B cell (primary cell): ENCODE measurements at regions not wholly inside any gene's neighbourhood (a gene's known extent, or its start where the extent isn't known, plus 50 kb on each side); places are given as distances from the start of the nearest gene placed in this dataset.

ENCODE experiments used
- ATAC-seq: fragments of 200-7000 bp; cut with Tn5 transposase; one replicate; pipeline ENCODE4 v1.10.0; 2021; ENCODE audit warnings: low read depth, mild to moderate bottlenecking, moderate number of reproducible peaks, moderate library complexity
- CTCF ChIA-PET: fragments of 350-600 bp; sonication (Branson Sonifier 250); formaldehyde crosslinking; loops from one replicate; lab custom pipeline; 2021; ENCODE audit warnings: antibody characterized with exemption, inconsistent platforms; lab: Charles Lee
- POLR2A ChIA-PET: fragments of 350-600 bp; sonication (Branson Sonifier 250); formaldehyde crosslinking; loops from one replicate; lab custom pipeline; 2021; ENCODE audit warnings: antibody characterized with exemption; lab: Charles Lee
- DNase-seq: peaks from one replicate; pipeline ENCODE4 v3.0.0; 2013
- H2AFZ ChIP-seq: 2 replicates; pipeline ENCODE4 v1.6.1; 2012; ENCODE audit warnings: mild to moderate bottlenecking, low read depth, low read length; ENCODE audit not compliant: insufficient read depth, poor library complexity, severe bottlenecking
- H3K27ac ChIP-seq, 2 donors: 1 replicate in 1 of 2; 2 replicates in 1 of 2; pipeline ENCODE4 v1.5.1; 2012 to 2013; ENCODE audit warnings: low read length in 2 of 2, mild to moderate bottlenecking in 2 of 2, moderate library complexity in 1 of 2
- H3K27me3 ChIP-seq, 4 experiments: fragments of 200-600 bp in 1 of 4; sonication (generic) in 1 of 4; replicated peaks in 1 of 4; 1 replicate in 2 of 4; 2 replicates in 2 of 4; pipeline versions ENCODE4 v1.6.1 to v1.7.0; 2013 to 2016; ENCODE audit warnings: low read length in 3 of 4, mild to moderate bottlenecking in 2 of 4, mixed read lengths in 1 of 4, moderate library complexity in 1 of 4; ENCODE audit not compliant: insufficient read depth in 4 of 4, control insufficient read depth in 3 of 4; ENCODE audit errors: control extremely low read depth in 1 of 4
- H3K36me3 ChIP-seq, 2 experiments: replicated peaks in 1 of 2; 1 replicate in 1 of 2; 2 replicates in 1 of 2; pipeline versions ENCODE4 v1.6.1 to v1.7.1; 2013; ENCODE audit warnings: low read length in 1 of 2; ENCODE audit not compliant: insufficient read depth in 2 of 2, control insufficient read depth in 1 of 2; ENCODE audit errors: control extremely low read depth in 1 of 2, extremely low read depth in 1 of 2
- H3K4me1 ChIP-seq, 2 donors: fragments of 200-600 bp in 1 of 2; sonication (generic) in 1 of 2; 1 replicate in 1 of 2; 2 replicates in 1 of 2; pipeline versions ENCODE4 v1.5.1 to v1.6.1; 2013 to 2017; ENCODE audit warnings: low read length in 2 of 2; ENCODE audit not compliant: control insufficient read depth in 2 of 2, insufficient read depth in 2 of 2
- H3K4me2 ChIP-seq: replicated peaks from 2 replicates; pipeline ENCODE3; 2012; ENCODE audit warnings: mild to moderate bottlenecking, low read depth, low read length; ENCODE audit not compliant: poor library complexity, severe bottlenecking
- H3K4me3 ChIP-seq, 5 experiments: fragments of 200-600 bp in 1 of 5; sonication (generic) in 1 of 5; 1 replicate in 3 of 5; 2 replicates in 2 of 5; pipeline versions ENCODE4 v1.5.1 to v1.7.0; 2011 to 2016; ENCODE audit warnings: low read length in 4 of 5, mild to moderate bottlenecking in 4 of 5, low read depth in 2 of 5, control low read depth in 1 of 5, moderate library complexity in 1 of 5; ENCODE audit not compliant: insufficient read depth in 1 of 5; ENCODE audit errors: control extremely low read depth in 1 of 5, extremely low read depth in 1 of 5
- H3K79me2 ChIP-seq: fragments of 200-600 bp; sonication (generic); one replicate; pipeline ENCODE4 v1.6.0; 2016; ENCODE audit warnings: low read length; ENCODE audit not compliant: control insufficient read depth, insufficient read depth
- H3K9ac ChIP-seq: fragments of 200-600 bp; sonication (generic); 2 replicates; pipeline ENCODE4 v1.6.1; 2017; ENCODE audit warnings: mild to moderate bottlenecking, low read length, moderate library complexity
- H3K9me3 ChIP-seq, 3 donors: one replicate each; pipeline versions ENCODE4 v1.6.1 to v1.7.1; 2013; ENCODE audit warnings: low read length in 2 of 3; ENCODE audit not compliant: control insufficient read depth in 2 of 3, insufficient read depth in 1 of 3; ENCODE audit errors: control extremely low read depth in 1 of 3
- H4K20me1 ChIP-seq: 2 replicates; pipeline ENCODE4 v1.6.0; 2012; ENCODE audit warnings: mild to moderate bottlenecking, low read length; ENCODE audit not compliant: insufficient read depth, control insufficient read depth, poor library complexity, severe bottlenecking
- H3K27ac Mint-ChIP-seq: one replicate; pipeline ENCODE4 v1.8.0; 2021; ENCODE audit warnings: mixed read lengths
- H3K27me3 Mint-ChIP-seq: one replicate; pipeline ENCODE4 v1.8.0; 2021; ENCODE audit warnings: mixed read lengths
- H3K4me1 Mint-ChIP-seq: one replicate; pipeline ENCODE4 v1.8.0; 2021; ENCODE audit warnings: mixed read lengths
- H3K4me3 Mint-ChIP-seq: one replicate; pipeline ENCODE4 v1.8.0; 2021; ENCODE audit warnings: mixed read lengths
- H3K9me3 Mint-ChIP-seq: one replicate; pipeline ENCODE4 v1.8.0; 2022; ENCODE audit warnings: mixed read lengths; ENCODE audit not compliant: insufficient read depth
- CTCF ChIP-seq: fragments of 200-600 bp; IDR thresholded peaks from one replicate; pipeline ENCODE4 v1.8.0; 2022; ENCODE audit warnings: antibody characterized with exemption, mild to moderate bottlenecking
- EZH2 ChIP-seq: IDR thresholded peaks from 2 replicates; pipeline ENCODE4 v1.6.1; 2012; ENCODE audit warnings: borderline replicate concordance, low read depth, mild to moderate bottlenecking, moderate library complexity, low read length; ENCODE audit not compliant: insufficient read depth, poor library complexity, severe bottlenecking
- WGBS: methylation state at CpG from one replicate; pipeline ENCODE4 v1.1.5; 2013; ENCODE audit warnings: missing lambda C conversion rate; ENCODE audit not compliant: insufficient coverage; 5-methylcytosine and 5-hydroxymethylcytosine counted together
- intact Hi-C: fragments of 100-400 bp; cut with micrococcal nuclease; formaldehyde crosslinking; loops from one replicate; pipeline ENCODE4 v1.10.0; 2022

- Histone ChIP-seq H3K27ac (no peak overlapping the region), H3K79me2 (no peaks in the 10 kb centered on the region), H4K20me1 (no peaks in the 10 kb centered on the region), H3K4me1 (no peaks in the 10 kb centered on the region), H2AFZ (no peak overlapping the region), H3K4me2 (no peak overlapping the region), H3K9ac (no peak overlapping the region), H3K27me3 (no peaks in the 10 kb centered on the region), H3K36me3 (no peaks in the 10 kb centered on the region), H3K4me3 (no peak overlapping the region), H3K9me3 (no peaks in the 10 kb centered on the region)
- intact Hi-C loops, result no loop called here
- no peak for DNase-seq
- no peak for ATAC-seq
- CTCF ChIA-PET, result no interaction called here
- H3K4me3 Mint-ChIP-seq, result no peak overlapping the region
- TF ChIP-seq CTCF (no peak), EZH2 (no peak)
- H3K27ac Mint-ChIP-seq, result no peak overlapping the region
- POLR2A ChIA-PET, result no interaction called here
- H3K4me1 Mint-ChIP-seq, result no peaks in the 10 kb centered on the region
- WGBS, result 100% methylated on average over 1 of the region's 4 CpGs
- peaks cover 5% of the 10 kb centered on the region for H3K9me3 Mint-ChIP-seq
- H3K27me3 Mint-ChIP-seq, result no peaks in the 10 kb centered on the region
Measured at GRCh38 chr3:64747679-64748078, 59.9 kb upstream of the ADAMTS9 start.

- Histone ChIP-seq H3K79me2 (no peaks in the 10 kb centered on the region), H3K27me3 (no peaks in the 10 kb centered on the region), H3K9ac (no peak overlapping the region), H3K27ac (no peak overlapping the region), H2AFZ (no peak overlapping the region), H3K4me2 (no peak overlapping the region), H3K36me3 (no peaks in the 10 kb centered on the region), H3K4me3 (no peak overlapping the region), H3K4me1 (no peaks in the 10 kb centered on the region), H3K9me3 (no peaks in the 10 kb centered on the region), H4K20me1 (no peaks in the 10 kb centered on the region)
- ATAC-seq (no peak), DNase-seq (no peak)
- no CpG with 5 or more reads among the region's 4 CpGs for WGBS
- H3K27ac Mint-ChIP-seq, result no peak overlapping the region
- no peak overlapping the region for H3K4me3 Mint-ChIP-seq
- POLR2A ChIA-PET, result no interaction called here
- intact Hi-C loops, result no loop called here
- CTCF ChIA-PET, result no interaction called here
- peaks cover 5% of the 10 kb centered on the region for H3K9me3 Mint-ChIP-seq
- H3K4me1 Mint-ChIP-seq, result no peaks in the 10 kb centered on the region
- TF ChIP-seq EZH2 (no peak), CTCF (no peak)
- H3K27me3 Mint-ChIP-seq, result no peaks in the 10 kb centered on the region
Measured at GRCh38 chr3:64743887-64744243, 56.1 kb upstream of the ADAMTS9 start.
